DND-41 (cell line): ENCODE measurements at regions not wholly inside any gene's neighbourhood (a gene's known extent, or its start where the extent isn't known, plus 50 kb on each side); places are given as distances from the start of the nearest gene placed in this dataset.

Experiments used
- CTCF ChIP-seq: IDR thresholded peaks from 2 replicates; pipeline ENCODE4 v1.5.1; 2012; ENCODE audit warnings: borderline replicate concordance, low read length, moderate library complexity, mild to moderate bottlenecking; ENCODE audit not compliant: poor library complexity, severe bottlenecking; ENCODE audit errors: extremely low read depth
- EZH2 ChIP-seq: IDR thresholded peaks from 3 replicates; pipeline ENCODE4 v1.6.1; 2012; ENCODE audit warnings: borderline replicate concordance, low read depth, mild to moderate bottlenecking, moderate library complexity, low read length, inconsistent platforms; ENCODE audit not compliant: severe bottlenecking

DNA sequence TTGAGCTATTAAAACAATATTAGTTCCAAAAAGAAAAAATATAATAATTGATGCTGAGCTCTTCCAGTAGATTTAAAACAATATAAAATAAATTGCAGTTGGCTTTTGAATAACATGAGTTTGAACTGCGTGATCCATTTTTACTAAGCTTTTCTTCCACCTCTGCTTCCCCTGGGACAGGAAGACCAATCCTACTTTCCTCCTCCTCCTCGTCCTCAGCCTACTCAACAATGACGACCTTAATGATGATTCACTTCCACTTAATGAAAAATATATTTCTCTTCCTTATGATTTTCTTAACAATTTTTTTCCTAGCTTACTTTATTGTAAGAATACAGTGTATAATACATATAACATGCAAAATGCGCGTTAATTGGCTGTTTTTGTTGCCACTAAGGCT is 78.9 kb upstream of the THRB start:
- TF ChIP-seq CTCF (no peak), EZH2 (no peak)
